Prostate gland (tissue), 2 donors: ENCODE measurements at regions not wholly inside any gene's neighbourhood (a gene's known extent, or its start where the extent isn't known, plus 50 kb on each side); places are given as distances from the start of the nearest gene placed in this dataset.

Source experiments
- POLR2A ChIP-seq: fragments of 450-650 bp; IDR thresholded peaks from one replicate; pipeline ENCODE4 v1.6.1; 2016; ENCODE audit warnings: antibody characterized with exemption, mild to moderate bottlenecking
- TF ChIP-seq, protein P1 (sequence below), 4 experiments: fragments of 200-600 bp in 2 of 4; fragments of 450-650 bp in 2 of 4; sonication (generic) in 2 of 4; IDR thresholded peaks; 1 replicate in 3 of 4; 2 replicates in 1 of 4; pipeline ENCODE4 v1.5.1; 2016 to 2019; ENCODE audit warnings: antibody characterized with exemption in 4 of 4, mild to moderate bottlenecking in 2 of 4, moderate library complexity in 2 of 4

DNA sequence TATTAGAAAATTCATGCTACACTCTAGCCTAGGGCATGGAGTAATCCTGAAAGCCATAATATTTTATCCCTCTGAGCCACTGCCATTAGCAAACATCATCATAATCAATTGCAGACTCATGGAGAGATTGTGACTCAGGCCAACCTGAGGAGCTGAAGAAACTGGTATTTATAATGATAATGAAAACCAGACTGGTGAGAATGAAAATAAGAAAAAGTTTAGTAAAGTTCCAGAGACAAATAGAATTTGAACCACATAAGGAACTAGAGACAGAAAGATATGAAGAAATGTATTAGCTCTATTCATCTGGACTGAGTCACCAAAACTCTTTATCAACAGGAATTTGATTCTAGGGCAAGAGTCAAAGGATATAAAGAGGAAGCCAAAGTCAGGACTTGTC lies 158.7 kb downstream of the DRD1 start:
- no peak for TF ChIP-seq POLR2A
- TF ChIP-seq, protein P1, sequence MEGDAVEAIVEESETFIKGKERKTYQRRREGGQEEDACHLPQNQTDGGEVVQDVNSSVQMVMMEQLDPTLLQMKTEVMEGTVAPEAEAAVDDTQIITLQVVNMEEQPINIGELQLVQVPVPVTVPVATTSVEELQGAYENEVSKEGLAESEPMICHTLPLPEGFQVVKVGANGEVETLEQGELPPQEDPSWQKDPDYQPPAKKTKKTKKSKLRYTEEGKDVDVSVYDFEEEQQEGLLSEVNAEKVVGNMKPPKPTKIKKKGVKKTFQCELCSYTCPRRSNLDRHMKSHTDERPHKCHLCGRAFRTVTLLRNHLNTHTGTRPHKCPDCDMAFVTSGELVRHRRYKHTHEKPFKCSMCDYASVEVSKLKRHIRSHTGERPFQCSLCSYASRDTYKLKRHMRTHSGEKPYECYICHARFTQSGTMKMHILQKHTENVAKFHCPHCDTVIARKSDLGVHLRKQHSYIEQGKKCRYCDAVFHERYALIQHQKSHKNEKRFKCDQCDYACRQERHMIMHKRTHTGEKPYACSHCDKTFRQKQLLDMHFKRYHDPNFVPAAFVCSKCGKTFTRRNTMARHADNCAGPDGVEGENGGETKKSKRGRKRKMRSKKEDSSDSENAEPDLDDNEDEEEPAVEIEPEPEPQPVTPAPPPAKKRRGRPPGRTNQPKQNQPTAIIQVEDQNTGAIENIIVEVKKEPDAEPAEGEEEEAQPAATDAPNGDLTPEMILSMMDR (IDR thresholded peaks at IDR 0.05): no peak
